Parathyroid adenoma (tissue), 2 donors: ENCODE measurements at regions not wholly inside any gene's neighbourhood (a gene's known extent, or its start where the extent isn't known, plus 50 kb on each side); places are given as distances from the start of the nearest gene placed in this dataset.

ENCODE experiments used
- H2AFZ ChIP-seq: fragments of 300-600 bp; sonication (generic); one replicate; pipeline ENCODE4 v1.7.0; 2017; ENCODE audit warnings: antibody characterized with exemption, mild to moderate bottlenecking
- H3K27ac ChIP-seq: fragments of 300-600 bp; sonication (generic); one replicate; pipeline ENCODE4 v1.7.0; 2017
- H3K27me3 ChIP-seq: fragments of 300-600 bp; sonication (generic); one replicate; pipeline ENCODE4 v1.7.0; 2017; ENCODE audit warnings: low read length; ENCODE audit not compliant: control insufficient read depth, insufficient read depth
- H3K36me3 ChIP-seq: fragments of 300-600 bp; sonication (generic); one replicate; pipeline ENCODE4 v1.7.0; 2017; ENCODE audit warnings: low read length; ENCODE audit not compliant: control insufficient read depth, insufficient read depth
- H3K4me1 ChIP-seq: fragments of 300-600 bp; sonication (generic); one replicate; pipeline ENCODE4 v1.7.0; 2017; ENCODE audit warnings: control low read depth
- H3K4me2 ChIP-seq: fragments of 300-600 bp; sonication (generic); one replicate; pipeline ENCODE4 v1.7.0; 2017; ENCODE audit warnings: low read length
- H3K4me3 ChIP-seq: fragments of 300-600 bp; sonication (generic); one replicate; pipeline ENCODE4 v1.7.0; 2017; ENCODE audit warnings: low read depth, low read length
- H3K79me2 ChIP-seq: fragments of 300-600 bp; sonication (generic); one replicate; pipeline ENCODE4 v1.7.0; 2017; ENCODE audit warnings: control low read depth
- H3K9ac ChIP-seq: fragments of 300-600 bp; sonication (generic); one replicate; pipeline ENCODE4 v1.7.0; 2017; ENCODE audit warnings: mild to moderate bottlenecking
- H3K9me3 ChIP-seq: fragments of 300-600 bp; sonication (generic); one replicate; pipeline ENCODE4 v1.7.0; 2017; ENCODE audit warnings: low read length; ENCODE audit not compliant: control insufficient read depth
- CTCF ChIP-seq: fragments of 300-600 bp; sonication (generic); IDR thresholded peaks from one replicate; pipeline ENCODE4 v1.7.0; 2017; ENCODE audit warnings: antibody characterized with exemption, mild to moderate bottlenecking
- donor health status: primary hyperparathyroidism.

GRCh38 chr10:4678023-4678950 is 147.7 kb upstream of the AKR1E2 start:
- H3K9me3 ChIP-seq = no peaks in the 10 kb centered on the region
- H3K36me3 ChIP-seq = no peaks in the 10 kb centered on the region
- H3K4me3 ChIP-seq = no peak overlapping the region
- no peaks in the 10 kb centered on the region for H3K79me2 ChIP-seq
- no peak overlapping the region for H3K9ac ChIP-seq
- no peak overlapping the region for H2AFZ ChIP-seq
- no peaks in the 10 kb centered on the region for H3K4me1 ChIP-seq
- H3K27ac ChIP-seq = no peak overlapping the region
- TF ChIP-seq CTCF = no peak
- H3K27me3 ChIP-seq = no peaks in the 10 kb centered on the region
- H3K4me2 ChIP-seq = no peak overlapping the region

GRCh38 chr10:4677296-4678021 is 148.5 kb upstream of the AKR1E2 start:
- Histone ChIP-seq H3K9me3 (no peaks in the 10 kb centered on the region), H3K4me1 (no peaks in the 10 kb centered on the region), H3K36me3 (no peaks in the 10 kb centered on the region), H3K9ac (no peak overlapping the region), H3K79me2 (no peaks in the 10 kb centered on the region), H3K4me3 (no peak overlapping the region), H3K27ac (no peak overlapping the region), H2AFZ (no peak overlapping the region), H3K27me3 (no peaks in the 10 kb centered on the region), H3K4me2 (no peak overlapping the region)
- no peak for TF ChIP-seq CTCF

GRCh38 chr10:4676566-4676965 is 149.4 kb upstream of the AKR1E2 start:
- no peak for TF ChIP-seq CTCF
- H3K27ac ChIP-seq = no peak overlapping the region
- H3K27me3 ChIP-seq = no peaks in the 10 kb centered on the region
- no peaks in the 10 kb centered on the region for H3K4me1 ChIP-seq
- H3K9ac ChIP-seq = no peak overlapping the region
- H2AFZ ChIP-seq = no peak overlapping the region
- no peak overlapping the region for H3K4me2 ChIP-seq
- H3K4me3 ChIP-seq = no peak overlapping the region
- no peaks in the 10 kb centered on the region for H3K9me3 ChIP-seq
- no peaks in the 10 kb centered on the region for H3K79me2 ChIP-seq
- H3K36me3 ChIP-seq = no peaks in the 10 kb centered on the region

GRCh38 chr10:4675808-4676207 is 150.2 kb upstream of the AKR1E2 start:
- no peaks in the 10 kb centered on the region for H3K27me3 ChIP-seq
- no peak overlapping the region for H2AFZ ChIP-seq
- H3K4me1 ChIP-seq = no peaks in the 10 kb centered on the region
- no peaks in the 10 kb centered on the region for H3K9me3 ChIP-seq
- no peak for TF ChIP-seq CTCF
- H3K79me2 ChIP-seq = no peaks in the 10 kb centered on the region
- no peak overlapping the region for H3K27ac ChIP-seq
- no peak overlapping the region for H3K9ac ChIP-seq
- H3K4me3 ChIP-seq = no peak overlapping the region
- H3K36me3 ChIP-seq = no peaks in the 10 kb centered on the region
- H3K4me2 ChIP-seq = no peak overlapping the region
